Bronchial epithelial cell (primary cell): ENCODE measurements at regions not wholly inside any gene's neighbourhood (a gene's known extent, or its start where the extent isn't known, plus 50 kb on each side); places are given as distances from the start of the nearest gene placed in this dataset.

Source experiments
- DNase-seq: peaks from one replicate; pipeline ENCODE4 v3.0.0-alpha.2; 2010; ENCODE audit warnings: low read depth
- FAIRE-seq: peaks from 2 replicates; lab custom pipeline; 2011; peaks lifted over from hg19 to GRCh38; lab: Jason Lieb, UNC
- H3K27me3 ChIP-seq: 2 replicates; pipeline ENCODE4 v1.5.1; 2011; ENCODE audit warnings: low read length; ENCODE audit not compliant: control insufficient read depth, insufficient read depth
- H3K36me3 ChIP-seq: 2 replicates; pipeline ENCODE4 v1.5.1; 2011; ENCODE audit warnings: low read length; ENCODE audit not compliant: control insufficient read depth, insufficient read depth
- H3K4me3 ChIP-seq: 2 replicates; pipeline ENCODE4 v1.5.1; 2011; ENCODE audit warnings: mild to moderate bottlenecking, low read depth, low read length, control low read depth
- TF ChIP-seq, protein P1 (sequence below): IDR thresholded peaks from 2 replicates; pipeline ENCODE4 v1.5.1; 2011; ENCODE audit warnings: mild to moderate bottlenecking, moderate library complexity, low read length, control low read depth, inconsistent platforms; ENCODE audit not compliant: insufficient read depth, severe bottlenecking

DNA sequence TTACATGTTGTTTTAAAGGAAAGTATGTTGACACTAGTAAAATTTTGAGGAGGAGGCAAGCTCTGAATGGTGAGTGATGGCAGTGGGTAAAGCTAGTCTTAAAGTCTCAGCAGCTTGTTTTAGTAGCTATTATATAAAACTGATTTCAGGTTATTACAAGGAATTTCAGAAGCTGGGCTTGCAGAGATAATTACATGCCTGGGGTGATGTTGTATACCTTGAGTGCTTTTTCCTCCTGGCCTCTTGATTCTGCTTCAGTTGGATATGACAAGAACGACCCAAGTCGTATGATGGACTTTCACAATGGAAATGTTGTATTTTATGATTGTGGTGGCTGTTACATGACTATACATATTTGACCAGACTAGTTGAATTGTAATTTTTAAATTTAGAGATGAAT, 175.5 kb upstream of the ADGRL3 start:
- no peak for DNase-seq
- TF ChIP-seq, protein P1, sequence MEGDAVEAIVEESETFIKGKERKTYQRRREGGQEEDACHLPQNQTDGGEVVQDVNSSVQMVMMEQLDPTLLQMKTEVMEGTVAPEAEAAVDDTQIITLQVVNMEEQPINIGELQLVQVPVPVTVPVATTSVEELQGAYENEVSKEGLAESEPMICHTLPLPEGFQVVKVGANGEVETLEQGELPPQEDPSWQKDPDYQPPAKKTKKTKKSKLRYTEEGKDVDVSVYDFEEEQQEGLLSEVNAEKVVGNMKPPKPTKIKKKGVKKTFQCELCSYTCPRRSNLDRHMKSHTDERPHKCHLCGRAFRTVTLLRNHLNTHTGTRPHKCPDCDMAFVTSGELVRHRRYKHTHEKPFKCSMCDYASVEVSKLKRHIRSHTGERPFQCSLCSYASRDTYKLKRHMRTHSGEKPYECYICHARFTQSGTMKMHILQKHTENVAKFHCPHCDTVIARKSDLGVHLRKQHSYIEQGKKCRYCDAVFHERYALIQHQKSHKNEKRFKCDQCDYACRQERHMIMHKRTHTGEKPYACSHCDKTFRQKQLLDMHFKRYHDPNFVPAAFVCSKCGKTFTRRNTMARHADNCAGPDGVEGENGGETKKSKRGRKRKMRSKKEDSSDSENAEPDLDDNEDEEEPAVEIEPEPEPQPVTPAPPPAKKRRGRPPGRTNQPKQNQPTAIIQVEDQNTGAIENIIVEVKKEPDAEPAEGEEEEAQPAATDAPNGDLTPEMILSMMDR, result no peak
- no peaks in the 10 kb centered on the region for H3K36me3 ChIP-seq
- no peak overlapping the region for H3K4me3 ChIP-seq
- FAIRE-seq, result no peak
- H3K27me3 ChIP-seq, result no peaks in the 10 kb centered on the region

DNA sequence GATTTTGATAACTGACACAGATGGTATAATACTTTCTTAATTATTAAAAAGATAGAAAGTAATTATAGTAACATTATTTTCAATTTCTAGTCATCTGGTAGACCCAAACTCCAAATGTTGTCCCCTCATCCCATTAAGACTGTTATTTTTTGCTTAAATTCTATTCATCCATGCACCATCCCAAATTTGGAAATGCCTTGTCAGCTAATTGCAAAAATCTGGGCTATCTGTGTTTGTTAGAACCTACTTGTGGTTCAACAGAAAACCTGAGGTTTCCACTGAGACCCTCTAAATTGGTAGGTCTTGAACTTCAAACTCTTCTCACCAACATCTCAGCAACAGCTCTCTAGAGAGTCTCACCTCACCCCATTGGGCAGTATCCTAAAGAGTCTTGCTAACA, 172.2 kb upstream of the ADGRL3 start:
- no peak for FAIRE-seq
- TF ChIP-seq, protein P1, result no peak

DNA sequence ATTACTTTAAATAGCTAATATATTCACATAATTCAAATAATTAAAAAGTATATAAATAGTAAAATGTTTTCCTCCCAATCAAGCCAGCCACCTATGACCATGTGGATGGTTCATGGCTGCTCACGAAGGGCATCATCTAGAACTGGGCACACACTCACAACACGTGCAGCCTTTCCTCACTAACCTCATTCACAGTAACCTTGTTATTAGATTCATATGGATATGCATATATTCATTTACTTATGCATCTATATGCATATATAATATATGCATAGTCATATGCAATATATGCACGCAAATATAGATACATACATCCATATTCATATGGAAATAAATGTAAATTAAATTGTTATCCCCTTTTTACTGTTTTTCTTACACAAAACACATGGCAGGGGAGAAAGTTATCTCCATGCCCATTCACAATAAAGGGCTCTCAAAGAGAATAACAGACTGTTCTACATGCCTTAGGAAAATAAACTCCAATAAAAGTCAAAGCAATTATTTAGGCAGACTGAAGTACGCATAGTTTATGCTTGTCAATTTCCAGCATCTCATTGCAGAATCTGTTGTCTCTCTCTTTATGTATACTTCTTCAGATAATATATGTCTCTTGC, 163.9 kb upstream of the ADGRL3 start:
- Histone ChIP-seq H3K4me3 (no peak overlapping the region), H3K36me3 (no peaks in the 10 kb centered on the region), H3K27me3 (no peaks in the 10 kb centered on the region)
- TF ChIP-seq, protein P1, result no peak
- FAIRE-seq (no peak), DNase-seq (no peak)

More for the DNA sequence above, 172.2 kb upstream of the ADGRL3 start:
- Histone ChIP-seq H3K4me3 (no peak overlapping the region), H3K27me3 (no peaks in the 10 kb centered on the region), H3K36me3 (no peaks in the 10 kb centered on the region)
- no peak for DNase-seq

DNA sequence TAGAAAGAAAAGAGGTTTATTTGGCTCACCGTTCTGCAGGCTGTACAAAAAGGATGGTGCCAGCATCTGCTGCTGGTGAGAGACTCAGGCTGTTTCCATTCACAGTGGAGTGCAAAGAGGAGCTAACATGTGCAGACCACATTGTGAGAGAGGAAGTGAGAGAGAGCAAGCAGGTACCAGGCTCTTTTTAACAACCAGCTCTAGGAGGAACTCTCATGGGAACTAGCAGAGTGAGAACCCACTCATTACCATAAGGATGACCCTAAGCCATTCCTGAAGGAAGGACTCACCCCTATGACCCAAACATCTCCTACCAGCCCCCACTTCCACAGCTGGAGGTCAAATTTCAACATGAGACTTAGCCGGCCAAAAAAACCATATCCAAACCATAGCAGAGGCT, 158.6 kb upstream of the ADGRL3 start:
- Histone ChIP-seq H3K4me3 (no peak overlapping the region), H3K36me3 (no peaks in the 10 kb centered on the region), H3K27me3 (no peaks in the 10 kb centered on the region)
- no peak for FAIRE-seq
- TF ChIP-seq, protein P1, result no peak
- DNase-seq, result no peak

DNA sequence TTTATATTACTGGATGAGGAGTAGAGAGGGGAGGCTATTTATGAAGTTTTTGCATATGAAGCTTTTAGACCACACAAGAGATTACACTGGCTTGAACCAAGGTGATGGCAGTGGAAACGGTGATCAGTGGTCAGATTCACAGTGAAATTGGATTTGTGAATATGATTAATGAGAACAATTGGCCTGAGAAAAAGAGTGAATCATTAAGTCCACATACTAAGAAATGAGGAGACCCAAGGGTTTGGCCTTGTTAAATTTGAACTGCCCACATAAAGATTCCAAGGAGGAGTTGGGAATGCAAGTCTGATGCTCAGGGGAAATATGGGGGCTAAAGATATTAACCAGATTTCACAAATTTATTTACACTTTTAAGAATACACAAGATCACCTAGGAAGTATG, 155.3 kb upstream of the ADGRL3 start:
- TF ChIP-seq, protein P1, result no peak
- FAIRE-seq (no peak), DNase-seq (no peak)
- Histone ChIP-seq H3K27me3 (no peaks in the 10 kb centered on the region), H3K36me3 (no peaks in the 10 kb centered on the region), H3K4me3 (no peak overlapping the region)

DNA sequence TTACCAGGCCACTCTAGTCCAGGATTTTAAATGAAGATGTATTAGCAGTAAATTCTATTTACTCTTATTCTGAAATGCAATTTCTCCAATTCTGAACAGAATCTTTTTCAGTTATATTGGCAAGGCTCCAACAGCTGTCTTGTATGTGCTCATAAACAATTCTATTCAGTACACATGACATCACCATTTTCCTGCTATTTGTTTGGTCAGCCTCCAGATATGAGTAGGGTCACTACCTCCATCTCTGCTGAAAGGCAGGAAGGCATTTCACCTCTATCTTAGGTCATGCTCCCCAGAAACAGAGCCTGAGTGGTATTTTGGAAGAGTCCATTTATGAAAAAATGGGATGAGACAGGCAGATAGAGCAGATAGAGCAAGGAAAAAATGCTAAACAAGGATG, 151.1 kb upstream of the ADGRL3 start:
- DNase-seq, result no peak
- Histone ChIP-seq H3K27me3 (no peaks in the 10 kb centered on the region), H3K4me3 (no peak overlapping the region), H3K36me3 (no peaks in the 10 kb centered on the region)
- TF ChIP-seq, protein P1, result no peak
- no peak for FAIRE-seq
